Loucy (cell line): ENCODE measurements at regions not wholly inside any gene's neighbourhood (a gene's known extent, or its start where the extent isn't known, plus 50 kb on each side); places are given as distances from the start of the nearest gene placed in this dataset.
A peak's percentile ranks its signal among the peaks of the same experiment; 100 is the strongest.

ENCODE experiments used
- H2AFZ ChIP-seq: fragments of 200-600 bp; sonication (generic); 2 replicates; pipeline ENCODE4 v1.6.0; 2016; ENCODE audit warnings: antibody characterized with exemption, mild to moderate bottlenecking, low read length, moderate library complexity
- H3F3A ChIP-seq: fragments of 200-600 bp; 2 replicates; pipeline ENCODE4 v1.6.0; 2016; ENCODE audit warnings: antibody characterized with exemption, low read depth, mild to moderate bottlenecking
- H3K27me3 ChIP-seq: fragments of 200-600 bp; sonication (generic); 2 replicates; pipeline ENCODE4 v1.6.1; 2014; ENCODE audit warnings: low read length, mild to moderate bottlenecking; ENCODE audit not compliant: insufficient read depth, poor library complexity, severe bottlenecking
- H3K36me3 ChIP-seq: fragments of 200-600 bp; sonication (generic); 2 replicates; pipeline ENCODE4 v1.6.1; 2016; ENCODE audit warnings: low read length; ENCODE audit not compliant: insufficient read depth
- H3K4me1 ChIP-seq: fragments of 200-600 bp; sonication (generic); 2 replicates; pipeline ENCODE4 v1.5.1; 2014; ENCODE audit warnings: low read length, mild to moderate bottlenecking; ENCODE audit not compliant: insufficient read depth, poor library complexity, severe bottlenecking
- H3K4me2 ChIP-seq: fragments of 200-600 bp; sonication (generic); 2 replicates; pipeline ENCODE4 v1.6.0; 2014; ENCODE audit warnings: antibody characterized with exemption, low read length, low read depth, mild to moderate bottlenecking; ENCODE audit not compliant: poor library complexity, severe bottlenecking
- H3K4me3 ChIP-seq: fragments of 200-600 bp; sonication (generic); 2 replicates; pipeline ENCODE4 v1.5.1; 2014; ENCODE audit warnings: low read length, mild to moderate bottlenecking, mixed read lengths; ENCODE audit not compliant: poor library complexity, severe bottlenecking
- H3K79me2 ChIP-seq: fragments of 200-600 bp; sonication (generic); 2 replicates; pipeline ENCODE4 v1.6.1; 2014; ENCODE audit warnings: low read length; ENCODE audit not compliant: insufficient read depth
- H3K9ac ChIP-seq: fragments of 200-600 bp; sonication (generic); 2 replicates; pipeline ENCODE4 v1.6.0; 2014; ENCODE audit warnings: mild to moderate bottlenecking, low read depth, low read length, moderate library complexity; ENCODE audit not compliant: poor library complexity, severe bottlenecking
- H3K9me2 ChIP-seq: fragments of 200-600 bp; sonication (generic); replicated peaks from 2 replicates; pipeline ENCODE4 v1.6.1; 2016; ENCODE audit warnings: low read depth, low read length, mixed read lengths
- H3K9me3 ChIP-seq: fragments of 200-600 bp; sonication (generic); 2 replicates; pipeline ENCODE4 v1.6.1; 2014; ENCODE audit warnings: mild to moderate bottlenecking, antibody characterized with exemption, low read length, low read depth; ENCODE audit not compliant: insufficient read depth
- H4K20me1 ChIP-seq: fragments of 200-600 bp; sonication (generic); 2 replicates; pipeline ENCODE4 v1.6.0; 2014; ENCODE audit warnings: antibody characterized with exemption, low read length, mild to moderate bottlenecking; ENCODE audit not compliant: insufficient read depth, poor library complexity, severe bottlenecking
- EZH2phosphoT487 ChIP-seq: fragments of 200-600 bp; IDR thresholded peaks from 2 replicates; pipeline ENCODE4 v1.6.1; 2018; ENCODE audit warnings: antibody characterized with exemption, mild to moderate bottlenecking, moderate library complexity, borderline replicate concordance
- TF ChIP-seq, protein P1 (sequence below): fragments of 200-600 bp; sonication (generic); conservative IDR thresholded peaks from 2 replicates; pipeline ENCODE4 v1.5.1; 2014; ENCODE audit warnings: mild to moderate bottlenecking, antibody characterized with exemption, low read length

DNA sequence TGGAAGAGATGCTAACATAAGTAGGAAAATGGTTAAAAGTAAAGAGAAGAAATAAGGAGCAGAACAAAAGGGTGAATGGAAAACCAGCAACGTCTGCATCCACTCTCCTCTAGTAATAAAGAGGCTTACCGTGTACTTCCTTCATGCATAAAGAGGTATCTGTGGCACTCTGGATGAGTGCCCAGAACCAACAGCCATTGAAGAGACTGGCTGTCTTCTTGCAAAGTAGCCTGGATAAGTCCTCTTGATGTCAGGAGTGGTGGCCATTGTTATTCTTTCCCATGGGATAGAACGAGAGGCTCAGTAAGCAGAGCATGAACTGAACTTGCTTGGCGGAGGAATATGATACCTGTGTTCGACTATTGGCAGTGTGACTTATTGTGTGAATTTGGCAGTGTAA is 186.2 kb upstream of the RASGRP1 start:
- Histone ChIP-seq H3K27me3 (no peaks in the 10 kb centered on the region), H4K20me1 (no peaks in the 10 kb centered on the region), H3K9ac (no peak overlapping the region), H3K9me3 (no peaks in the 10 kb centered on the region), H2AFZ (no peak overlapping the region), H3K4me1 (peaks cover 13% of the 10 kb centered on the region), H3F3A (no peaks in the 10 kb centered on the region), H3K9me2 (no peaks in the 10 kb centered on the region), H3K79me2 (no peaks in the 10 kb centered on the region), H3K4me3 (no peak overlapping the region), H3K36me3 (no peaks in the 10 kb centered on the region), H3K4me2 (no peak overlapping the region)
- no peak for TF ChIP-seq EZH2phosphoT487
- TF ChIP-seq, protein P1, sequence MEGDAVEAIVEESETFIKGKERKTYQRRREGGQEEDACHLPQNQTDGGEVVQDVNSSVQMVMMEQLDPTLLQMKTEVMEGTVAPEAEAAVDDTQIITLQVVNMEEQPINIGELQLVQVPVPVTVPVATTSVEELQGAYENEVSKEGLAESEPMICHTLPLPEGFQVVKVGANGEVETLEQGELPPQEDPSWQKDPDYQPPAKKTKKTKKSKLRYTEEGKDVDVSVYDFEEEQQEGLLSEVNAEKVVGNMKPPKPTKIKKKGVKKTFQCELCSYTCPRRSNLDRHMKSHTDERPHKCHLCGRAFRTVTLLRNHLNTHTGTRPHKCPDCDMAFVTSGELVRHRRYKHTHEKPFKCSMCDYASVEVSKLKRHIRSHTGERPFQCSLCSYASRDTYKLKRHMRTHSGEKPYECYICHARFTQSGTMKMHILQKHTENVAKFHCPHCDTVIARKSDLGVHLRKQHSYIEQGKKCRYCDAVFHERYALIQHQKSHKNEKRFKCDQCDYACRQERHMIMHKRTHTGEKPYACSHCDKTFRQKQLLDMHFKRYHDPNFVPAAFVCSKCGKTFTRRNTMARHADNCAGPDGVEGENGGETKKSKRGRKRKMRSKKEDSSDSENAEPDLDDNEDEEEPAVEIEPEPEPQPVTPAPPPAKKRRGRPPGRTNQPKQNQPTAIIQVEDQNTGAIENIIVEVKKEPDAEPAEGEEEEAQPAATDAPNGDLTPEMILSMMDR, result no peak

DNA sequence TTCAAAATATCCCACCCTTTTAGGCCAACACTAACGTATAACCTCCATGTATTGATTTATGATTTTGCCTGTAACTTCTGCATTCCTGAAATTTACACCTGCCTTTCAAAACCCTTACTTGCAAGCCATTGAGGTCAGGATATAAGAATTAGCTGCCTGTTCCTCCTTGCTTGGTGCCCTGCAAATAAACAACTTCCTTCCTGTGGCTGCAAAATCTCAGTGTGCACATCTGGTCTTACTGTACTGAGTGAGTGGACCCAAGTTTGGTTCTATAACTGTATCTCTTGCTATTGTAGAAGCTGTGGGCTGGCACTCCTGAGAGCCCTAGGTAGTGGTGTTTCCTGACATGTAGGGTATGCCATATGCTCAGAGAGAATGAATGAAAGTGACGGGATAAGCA is 191.1 kb upstream of the RASGRP1 start:
- TF ChIP-seq, protein P1, result no peak
- TF ChIP-seq EZH2phosphoT487, result no peak
- Histone ChIP-seq H3K4me3 (no peak overlapping the region), H3K36me3 (no peaks in the 10 kb centered on the region), H3K9me3 (no peaks in the 10 kb centered on the region), H4K20me1 (no peaks in the 10 kb centered on the region), H2AFZ (no peak overlapping the region), H3K4me2 (peak overlapping the region; percentile 42), H3F3A (no peaks in the 10 kb centered on the region), H3K9ac (no peak overlapping the region), H3K4me1 (peaks cover 22% of the 10 kb centered on the region), H3K9me2 (no peaks in the 10 kb centered on the region), H3K27me3 (no peaks in the 10 kb centered on the region), H3K79me2 (no peaks in the 10 kb centered on the region)

DNA sequence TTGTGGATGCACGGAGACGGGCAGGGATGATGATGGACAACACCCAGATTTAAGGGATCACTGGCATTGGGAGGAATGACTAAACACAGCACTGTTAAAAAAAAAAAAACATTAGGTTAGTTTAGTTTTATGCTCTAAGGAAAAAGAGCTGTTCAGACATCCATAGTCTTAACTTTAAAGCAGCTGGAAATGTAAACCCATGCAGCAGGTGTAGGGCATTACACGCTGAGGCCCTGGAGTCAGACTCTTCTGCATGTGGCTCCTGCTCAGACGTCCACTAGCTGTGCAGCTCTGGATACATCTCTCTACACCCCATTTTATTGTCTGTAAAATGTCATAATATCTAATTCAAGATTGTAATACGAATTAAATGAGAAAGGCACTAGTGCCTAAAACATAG is 191.8 kb upstream of the RASGRP1 start:
- Histone ChIP-seq H3K79me2 (no peaks in the 10 kb centered on the region), H3K9ac (no peak overlapping the region), H3K4me1 (peaks cover 22% of the 10 kb centered on the region), H4K20me1 (no peaks in the 10 kb centered on the region), H3K9me2 (no peaks in the 10 kb centered on the region), H2AFZ (no peak overlapping the region), H3K36me3 (no peaks in the 10 kb centered on the region), H3K27me3 (no peaks in the 10 kb centered on the region), H3K9me3 (no peaks in the 10 kb centered on the region), H3K4me3 (no peak overlapping the region), H3F3A (no peaks in the 10 kb centered on the region), H3K4me2 (peak overlapping the region; percentile 42)
- TF ChIP-seq EZH2phosphoT487, result no peak

DNA sequence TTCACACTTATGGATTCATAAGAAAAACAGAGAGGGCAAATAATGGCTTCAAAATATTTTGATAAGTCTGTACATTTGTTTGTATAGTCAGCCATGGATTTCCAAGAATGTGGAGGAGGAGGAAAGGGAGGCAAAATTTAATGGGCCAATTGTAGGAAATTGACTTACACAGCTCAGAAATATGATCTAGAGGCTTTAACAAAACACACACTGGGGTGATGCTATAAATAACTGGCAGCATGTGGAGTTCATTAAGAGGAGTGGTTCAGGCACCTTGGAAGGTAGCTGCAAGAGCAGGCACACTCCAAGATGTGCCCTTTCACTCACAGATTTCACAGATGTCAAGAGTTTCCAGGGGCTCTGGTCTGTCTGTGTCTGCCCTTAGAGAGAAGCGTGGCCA is 193.4 kb upstream of the RASGRP1 start:
- Histone ChIP-seq H4K20me1 (no peaks in the 10 kb centered on the region), H3F3A (no peaks in the 10 kb centered on the region), H3K36me3 (no peaks in the 10 kb centered on the region), H2AFZ (no peak overlapping the region), H3K4me3 (no peak overlapping the region), H3K9me3 (no peaks in the 10 kb centered on the region), H3K4me2 (no peak overlapping the region), H3K4me1 (peaks cover 22% of the 10 kb centered on the region), H3K9me2 (no peaks in the 10 kb centered on the region), H3K79me2 (no peaks in the 10 kb centered on the region), H3K27me3 (no peaks in the 10 kb centered on the region), H3K9ac (no peak overlapping the region)
- TF ChIP-seq, protein P1, result no peak
- TF ChIP-seq EZH2phosphoT487, result no peak
